ENCODE measurements at regions not wholly inside any gene's neighbourhood (a gene's known extent, or its start where the extent isn't known, plus 50 kb on each side); places are given as distances from the start of the nearest gene placed in this dataset.
A peak's percentile ranks its signal among the peaks of the same experiment; 100 is the strongest.

GRCh38 chr20:63116412-63117106, 99.4 kb downstream of the YTHDF1 start:
- no peak for DNase-seq (ENCODE audit: low read depth in 2 of 2)

- DNase-seq (ENCODE audit: low read depth in 2 of 2): no peak
These were observed 100.1 kb downstream of the YTHDF1 start for GRCh38 chr20:63115651-63116411.

- no peak for DNase-seq (ENCODE audit: low read depth in 2 of 2)
These were observed 101.1 kb downstream of the YTHDF1 start for GRCh38 chr20:63114693-63115311.

- DNase-seq (ENCODE audit: low read depth in 2 of 2): no peak
These were observed 101.8 kb downstream of the YTHDF1 start for GRCh38 chr20:63114006-63114692.

GRCh38 chr20:63112491-63113219, 103.3 kb downstream of the YTHDF1 start:
- DNase-seq (ENCODE audit: low read depth in 2 of 2): no peak

GRCh38 chr20:63108247-63108646, 101.5 kb upstream of the BHLHE23 start:
- no peak for DNase-seq (ENCODE audit: low read depth in 2 of 2)

- no peak for DNase-seq (ENCODE audit: low read depth in 2 of 2)
These were observed 100.9 kb upstream of the BHLHE23 start for GRCh38 chr20:63107449-63108200.

GRCh38 chr20:63106765-63107448, 100.1 kb upstream of the BHLHE23 start:
- DNase-seq (ENCODE audit: low read depth in 2 of 2): no peak

- no peak for DNase-seq (ENCODE audit: low read depth in 2 of 2)
These were observed 99.5 kb upstream of the BHLHE23 start for GRCh38 chr20:63106108-63106764.

GRCh38 chr20:63105211-63106107, 98.7 kb upstream of the BHLHE23 start:
- no peak for DNase-seq (ENCODE audit: low read depth in 2 of 2)

- DNase-seq (ENCODE audit: low read depth in 2 of 2): no peak
These were observed 97.8 kb upstream of the BHLHE23 start for GRCh38 chr20:63104312-63105181.

GRCh38 chr20:63103402-63104311, 96.9 kb upstream of the BHLHE23 start:
- DNase-seq (ENCODE audit: low read depth in 2 of 2): no peak

- peak; percentile 23 to 46 for DNase-seq (ENCODE audit: low read depth in 2 of 2)
These were observed 96.1 kb upstream of the BHLHE23 start for GRCh38 chr20:63102721-63103375.

GRCh38 chr20:63101781-63102720, 95.3 kb upstream of the BHLHE23 start:
- DNase-seq (ENCODE audit: low read depth in 2 of 2): peak; percentile 13 to 16
